GM12878 (cell line): ENCODE measurements at regions not wholly inside any gene's neighbourhood (a gene's known extent, or its start where the extent isn't known, plus 50 kb on each side); places are given as distances from the start of the nearest gene placed in this dataset.

Experiments used
- ATAC-seq: fragments of 200-7000 bp; cut with Tn5 transposase; 3 replicates; pipeline ENCODE4 v1.9.1; 2020; ENCODE audit warnings: mild to moderate bottlenecking, moderate library complexity
- BruUV-seq: library from RNA; stranded (reverse); fragments of 400-500 nt; replicated peaks from 2 replicates; lab custom pipeline; 2021; lab: Mats Ljungman, UMichigan
- CTCF ChIA-PET: fragments of 300-600 bp; sonication (Branson Sonifier 250); formaldehyde crosslinking; extraction: SDS; loops from one replicate; lab custom pipeline; 2021; ENCODE audit warnings: inconsistent platforms; lab: Yijun Ruan, JAX
- POLR2A ChIA-PET: fragments of 350-600 bp; formaldehyde crosslinking; extraction: SDS; loops from one replicate; lab custom pipeline; 2021; ENCODE audit warnings: inconsistent platforms; lab: Charles Lee
- RAD21 ChIA-PET: fragments of 300-600 bp; sonication (Branson Sonifier 250); formaldehyde crosslinking; loops from one replicate; lab custom pipeline; 2023; ENCODE audit warnings: antibody characterized with exemption; ENCODE audit not compliant: unreplicated experiment; lab: Charles Lee
- SMC1A ChIA-PET: fragments of 300-600 bp; sonication (Branson Sonifier 250); formaldehyde crosslinking; loops from one replicate; lab custom pipeline; 2023; ENCODE audit not compliant: unreplicated experiment, uncharacterized antibody; lab: Charles Lee
- DNase-seq: peaks from one replicate; pipeline ENCODE4 v3.0.0-alpha.2; 2011; ENCODE audit warnings: low read depth, low spot score
- FAIRE-seq: peaks from 3 replicates; lab custom pipeline; 2011; peaks lifted over from hg19 to GRCh38; lab: Jason Lieb, UNC
- H2AFZ ChIP-seq: 2 replicates; pipeline ENCODE4 v1.6.0; 2011; ENCODE audit warnings: low read depth, low read length, control low read depth; ENCODE audit not compliant: control insufficient read depth
- H3K27ac ChIP-seq: 2 replicates; pipeline ENCODE4 v1.5.1; 2011; ENCODE audit warnings: control low read depth; ENCODE audit not compliant: control insufficient read depth, insufficient read depth
- H3K27me3 ChIP-seq, 2 experiments: replicated peaks in 1 of 2; 2 replicates each; pipeline versions ENCODE4 v1.6.0 to v1.6.1; 2011; ENCODE audit warnings: low read length in 1 of 2; ENCODE audit not compliant: control insufficient read depth in 2 of 2, insufficient read depth in 2 of 2
- H3K36me3 ChIP-seq, 2 experiments: 2 replicates each; pipeline ENCODE4 v1.5.1; 2011; ENCODE audit warnings: low read length in 1 of 2; ENCODE audit not compliant: control insufficient read depth in 2 of 2, insufficient read depth in 2 of 2
- H3K4me1 ChIP-seq: 2 replicates; pipeline ENCODE4 v1.6.1; 2011; ENCODE audit warnings: mild to moderate bottlenecking, low read length, moderate library complexity, mixed read lengths; ENCODE audit not compliant: control insufficient read depth, insufficient read depth
- H3K4me2 ChIP-seq: 2 replicates; pipeline ENCODE4 v1.6.0; 2011; ENCODE audit warnings: control low read depth; ENCODE audit not compliant: control insufficient read depth, insufficient read depth
- H3K4me3 ChIP-seq: fragments of 200-600 bp; sonication (generic); 2 replicates; pipeline ENCODE4 v1.5.1; 2016
- H3K79me2 ChIP-seq: 2 replicates; pipeline ENCODE4 v1.6.0; 2011; ENCODE audit warnings: low read length; ENCODE audit not compliant: control insufficient read depth, insufficient read depth
- H3K9ac ChIP-seq: 2 replicates; pipeline ENCODE4 v1.8.0; 2011; ENCODE audit warnings: low read length, control low read depth, mixed read lengths; ENCODE audit not compliant: control insufficient read depth, insufficient read depth
- H3K9me3 ChIP-seq: replicated peaks from 3 replicates; pipeline ENCODE4 v1.5.1; 2011; ENCODE audit warnings: mild to moderate bottlenecking, low read length; ENCODE audit not compliant: control insufficient read depth, insufficient read depth
- H4K20me1 ChIP-seq: 2 replicates; pipeline ENCODE4 v1.6.0; 2011; ENCODE audit not compliant: control insufficient read depth, insufficient read depth
- CEBPZ ChIP-seq: fragments of 150-350 bp; IDR thresholded peaks from 2 replicates; pipeline ENCODE4 v1.6.1; 2016; ENCODE audit warnings: low read depth, low read length
- EZH2 ChIP-seq: IDR thresholded peaks from 2 replicates; pipeline ENCODE4 v1.6.1; 2012; ENCODE audit warnings: low read depth, mild to moderate bottlenecking, control low read depth, inconsistent platforms, low read length, borderline replicate concordance; ENCODE audit not compliant: control insufficient read depth
- GABPA ChIP-seq: IDR thresholded peaks from 2 replicates; pipeline ENCODE4 v1.6.1; 2014; ENCODE audit warnings: antibody characterized with exemption, low read depth, mild to moderate bottlenecking, inconsistent platforms
- HDAC6 ChIP-seq: fragments of 200-600 bp; sonication (generic); IDR thresholded peaks from one replicate; pipeline ENCODE4 v1.8.0; 2017; ENCODE audit warnings: antibody characterized with exemption; ENCODE audit not compliant: unreplicated experiment
- IKZF2 ChIP-seq, 2 experiments: fragments of 450-650 bp; IDR thresholded peaks; 2 replicates each; pipeline ENCODE4 v1.6.1; 2017; ENCODE audit warnings: mild to moderate bottlenecking in 2 of 2, moderate library complexity in 2 of 2
- KLF5 ChIP-seq: fragments of 450-650 bp; IDR thresholded peaks from 2 replicates; pipeline ENCODE4 v1.6.1; 2014; ENCODE audit warnings: mild to moderate bottlenecking; ENCODE audit not compliant: partially characterized antibody
- MXI1 ChIP-seq: fragments of 150-350 bp; IDR thresholded peaks from 2 replicates; pipeline ENCODE4 v1.6.1; 2011; ENCODE audit warnings: low read depth, mild to moderate bottlenecking, inconsistent platforms, low read length, improper control_type of control experiment
- NR2C1 ChIP-seq: fragments of 450-650 bp; IDR thresholded peaks from 2 replicates; pipeline ENCODE4 v1.6.1; 2017; ENCODE audit warnings: antibody characterized with exemption, mild to moderate bottlenecking, moderate library complexity
- PAX8 ChIP-seq: fragments of 450-650 bp; IDR thresholded peaks from 2 replicates; pipeline ENCODE4 v1.6.1; 2017; ENCODE audit warnings: mild to moderate bottlenecking, moderate library complexity
- SREBF1 ChIP-seq: IDR thresholded peaks from 2 replicates; pipeline ENCODE4 v1.6.1; 2012; ENCODE audit warnings: mild to moderate bottlenecking, low read length
- STAT1 ChIP-seq: fragments of 450-650 bp; conservative IDR thresholded peaks from 2 replicates; pipeline ENCODE4 v1.6.1; 2014; ENCODE audit warnings: antibody characterized with exemption, mild to moderate bottlenecking
- SUZ12 ChIP-seq: fragments of 200-600 bp; sonication (generic); IDR thresholded peaks from one replicate; pipeline ENCODE4 v1.6.1; 2018; ENCODE audit warnings: antibody characterized with exemption, mild to moderate bottlenecking; ENCODE audit not compliant: unreplicated experiment
- TAF1 ChIP-seq: IDR thresholded peaks from 2 replicates; pipeline ENCODE4 v1.6.1; 2011; ENCODE audit warnings: mild to moderate bottlenecking, low read depth, low read length, borderline replicate concordance
- WGBS: methylation state at CpG from one replicate; pipeline ENCODE4 v1.1.6; 2016; ENCODE audit warnings: low lambda C conversion rate; ENCODE audit not compliant: insufficient replicate concordance, insufficient coverage; ENCODE audit errors: missing lambda C conversion rate; 5-methylcytosine and 5-hydroxymethylcytosine counted together
- in situ Hi-C: fragments of 300-500 bp; cut with MboI; formaldehyde crosslinking; loops from 9 replicates; pipeline ENCODE4 v1.14.3; 2018; ENCODE audit warnings: mixed read lengths
- intact Hi-C: fragments of 100-400 bp; cut with micrococcal nuclease; formaldehyde crosslinking; loops from one replicate; pipeline ENCODE4 v1.14.2; 2022; ENCODE audit not compliant: unreplicated experiment
- TF ChIP-seq, protein P1 (sequence below): fragments of 450-650 bp; formaldehyde crosslinking; IDR thresholded peaks from 2 replicates; pipeline ENCODE4 v1.5.0; 2022; ENCODE audit warnings: mild to moderate bottlenecking, missing genetic modification characterization

GRCh38 chr3:112693186-112693585 lies 52.2 kb upstream of the CCDC80 start:
- H4K20me1 ChIP-seq: no peaks in the 10 kb centered on the region
- ATAC-seq (no peak), DNase-seq (no peak), FAIRE-seq (no peak)
- no peaks in the 10 kb centered on the region for H3K4me1 ChIP-seq
- H3K79me2 ChIP-seq: no peaks in the 10 kb centered on the region
- in situ Hi-C loops (no loop called here), intact Hi-C loops (no loop called here)
- no peaks in the 10 kb centered on the region for H3K36me3 ChIP-seq
- POLR2A ChIA-PET: no interaction called here
- no peak overlapping the region for H3K4me3 ChIP-seq
- H2AFZ ChIP-seq: no peak overlapping the region
- TF ChIP-seq EZH2 (no peak), PAX8 (no peak), CEBPZ (no peak), NR2C1 (no peak), TAF1 (no peak), SUZ12 (no peak), SREBF1 (no peak), IKZF2 (IDR thresholded peaks at IDR 0.05) (no peak), KLF5 (no peak), MXI1 (no peak), HDAC6 (no peak), STAT1 (no peak), GABPA (no peak)
- TF ChIP-seq, protein P1, sequence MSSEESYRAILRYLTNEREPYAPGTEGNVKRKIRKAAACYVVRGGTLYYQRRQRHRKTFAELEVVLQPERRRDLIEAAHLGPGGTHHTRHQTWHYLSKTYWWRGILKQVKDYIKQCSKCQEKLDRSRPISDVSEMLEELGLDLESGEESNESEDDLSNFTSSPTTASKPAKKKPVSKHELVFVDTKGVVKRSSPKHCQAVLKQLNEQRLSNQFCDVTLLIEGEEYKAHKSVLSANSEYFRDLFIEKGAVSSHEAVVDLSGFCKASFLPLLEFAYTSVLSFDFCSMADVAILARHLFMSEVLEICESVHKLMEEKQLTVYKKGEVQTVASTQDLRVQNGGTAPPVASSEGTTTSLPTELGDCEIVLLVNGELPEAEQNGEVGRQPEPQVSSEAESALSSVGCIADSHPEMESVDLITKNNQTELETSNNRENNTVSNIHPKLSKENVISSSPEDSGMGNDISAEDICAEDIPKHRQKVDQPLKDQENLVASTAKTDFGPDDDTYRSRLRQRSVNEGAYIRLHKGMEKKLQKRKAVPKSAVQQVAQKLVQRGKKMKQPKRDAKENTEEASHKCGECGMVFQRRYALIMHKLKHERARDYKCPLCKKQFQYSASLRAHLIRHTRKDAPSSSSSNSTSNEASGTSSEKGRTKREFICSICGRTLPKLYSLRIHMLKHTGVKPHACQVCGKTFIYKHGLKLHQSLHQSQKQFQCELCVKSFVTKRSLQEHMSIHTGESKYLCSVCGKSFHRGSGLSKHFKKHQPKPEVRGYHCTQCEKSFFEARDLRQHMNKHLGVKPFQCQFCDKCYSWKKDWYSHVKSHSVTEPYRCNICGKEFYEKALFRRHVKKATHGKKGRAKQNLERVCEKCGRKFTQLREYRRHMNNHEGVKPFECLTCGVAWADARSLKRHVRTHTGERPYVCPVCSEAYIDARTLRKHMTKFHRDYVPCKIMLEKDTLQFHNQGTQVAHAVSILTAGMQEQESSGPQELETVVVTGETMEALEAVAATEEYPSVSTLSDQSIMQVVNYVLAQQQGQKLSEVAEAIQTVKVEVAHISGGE: no peak
- no peak overlapping the region for H3K9ac ChIP-seq
- H3K27ac ChIP-seq: no peak overlapping the region
- no peaks in the 10 kb centered on the region; a peak in 3 of 4 replicates for H3K27me3 ChIP-seq
- WGBS: 87% methylated on average over 4 of the region's 4 CpGs
- RAD21 ChIA-PET: no interaction called here
- H3K4me2 ChIP-seq: no peak overlapping the region
- CTCF ChIA-PET: interaction anchor here (0.9 kb wide), 1 partner anchor 52 kb away, joined by 3 read pairs; no protein-coding TSS in a partner anchor
- BruUV-seq: no TSS peak
- SMC1A ChIA-PET: no interaction called here
- no peaks in the 10 kb centered on the region; the same call in 2 of the 3 replicates for H3K9me3 ChIP-seq
